Loucy (cell line): ENCODE measurements at regions not wholly inside any gene's neighbourhood (a gene's known extent, or its start where the extent isn't known, plus 50 kb on each side); places are given as distances from the start of the nearest gene placed in this dataset.

Experiments used
- H2AFZ ChIP-seq: fragments of 200-600 bp; sonication (generic); 2 replicates; pipeline ENCODE4 v1.6.0; 2016; ENCODE audit warnings: antibody characterized with exemption, mild to moderate bottlenecking, low read length, moderate library complexity
- H3F3A ChIP-seq: fragments of 200-600 bp; 2 replicates; pipeline ENCODE4 v1.6.0; 2016; ENCODE audit warnings: antibody characterized with exemption, low read depth, mild to moderate bottlenecking
- H3K27me3 ChIP-seq: fragments of 200-600 bp; sonication (generic); 2 replicates; pipeline ENCODE4 v1.6.1; 2014; ENCODE audit warnings: low read length, mild to moderate bottlenecking; ENCODE audit not compliant: insufficient read depth, poor library complexity, severe bottlenecking
- H3K36me3 ChIP-seq: fragments of 200-600 bp; sonication (generic); 2 replicates; pipeline ENCODE4 v1.6.1; 2016; ENCODE audit warnings: low read length; ENCODE audit not compliant: insufficient read depth
- H3K4me1 ChIP-seq: fragments of 200-600 bp; sonication (generic); 2 replicates; pipeline ENCODE4 v1.5.1; 2014; ENCODE audit warnings: low read length, mild to moderate bottlenecking; ENCODE audit not compliant: insufficient read depth, poor library complexity, severe bottlenecking
- H3K4me2 ChIP-seq: fragments of 200-600 bp; sonication (generic); 2 replicates; pipeline ENCODE4 v1.6.0; 2014; ENCODE audit warnings: antibody characterized with exemption, low read length, low read depth, mild to moderate bottlenecking; ENCODE audit not compliant: poor library complexity, severe bottlenecking
- H3K4me3 ChIP-seq: fragments of 200-600 bp; sonication (generic); 2 replicates; pipeline ENCODE4 v1.5.1; 2014; ENCODE audit warnings: low read length, mild to moderate bottlenecking, mixed read lengths; ENCODE audit not compliant: poor library complexity, severe bottlenecking
- H3K79me2 ChIP-seq: fragments of 200-600 bp; sonication (generic); 2 replicates; pipeline ENCODE4 v1.6.1; 2014; ENCODE audit warnings: low read length; ENCODE audit not compliant: insufficient read depth
- H3K9ac ChIP-seq: fragments of 200-600 bp; sonication (generic); 2 replicates; pipeline ENCODE4 v1.6.0; 2014; ENCODE audit warnings: mild to moderate bottlenecking, low read depth, low read length, moderate library complexity; ENCODE audit not compliant: poor library complexity, severe bottlenecking
- H3K9me2 ChIP-seq: fragments of 200-600 bp; sonication (generic); replicated peaks from 2 replicates; pipeline ENCODE4 v1.6.1; 2016; ENCODE audit warnings: low read depth, low read length, mixed read lengths
- H3K9me3 ChIP-seq: fragments of 200-600 bp; sonication (generic); 2 replicates; pipeline ENCODE4 v1.6.1; 2014; ENCODE audit warnings: mild to moderate bottlenecking, antibody characterized with exemption, low read length, low read depth; ENCODE audit not compliant: insufficient read depth
- H4K20me1 ChIP-seq: fragments of 200-600 bp; sonication (generic); 2 replicates; pipeline ENCODE4 v1.6.0; 2014; ENCODE audit warnings: antibody characterized with exemption, low read length, mild to moderate bottlenecking; ENCODE audit not compliant: insufficient read depth, poor library complexity, severe bottlenecking
- CTCF ChIP-seq: fragments of 200-600 bp; sonication (generic); conservative IDR thresholded peaks from 2 replicates; pipeline ENCODE4 v1.5.1; 2014; ENCODE audit warnings: mild to moderate bottlenecking, antibody characterized with exemption, low read length
- EZH2phosphoT487 ChIP-seq: fragments of 200-600 bp; IDR thresholded peaks from 2 replicates; pipeline ENCODE4 v1.6.1; 2018; ENCODE audit warnings: antibody characterized with exemption, mild to moderate bottlenecking, moderate library complexity, borderline replicate concordance

GRCh38 chr7:94261067-94261466 lies 133.6 kb upstream of the COL1A2 start:
- Histone ChIP-seq H3K9me3 (no peaks in the 10 kb centered on the region), H3F3A (no peaks in the 10 kb centered on the region), H2AFZ (no peak overlapping the region), H3K4me3 (no peak overlapping the region), H3K27me3 (no peaks in the 10 kb centered on the region), H3K36me3 (no peaks in the 10 kb centered on the region), H3K9ac (no peak overlapping the region), H3K9me2 (no peaks in the 10 kb centered on the region), H4K20me1 (no peaks in the 10 kb centered on the region), H3K79me2 (no peaks in the 10 kb centered on the region), H3K4me2 (no peak overlapping the region), H3K4me1 (no peaks in the 10 kb centered on the region)
- TF ChIP-seq CTCF, result no peak
- TF ChIP-seq EZH2phosphoT487, result no peak

GRCh38 chr7:94264756-94265155 lies 129.9 kb upstream of the COL1A2 start:
- Histone ChIP-seq H3F3A (no peaks in the 10 kb centered on the region), H3K4me3 (no peak overlapping the region)
- TF ChIP-seq EZH2phosphoT487, result no peak
- no peak for TF ChIP-seq CTCF

GRCh38 chr7:94265456-94265855 lies 129.2 kb upstream of the COL1A2 start:
- Histone ChIP-seq H3K36me3 (no peaks in the 10 kb centered on the region), H3K79me2 (no peaks in the 10 kb centered on the region), H3F3A (no peaks in the 10 kb centered on the region), H3K4me2 (no peak overlapping the region), H4K20me1 (no peaks in the 10 kb centered on the region), H3K4me1 (no peaks in the 10 kb centered on the region), H3K4me3 (no peak overlapping the region), H3K9ac (no peak overlapping the region), H3K9me3 (no peaks in the 10 kb centered on the region), H3K9me2 (no peaks in the 10 kb centered on the region), H3K27me3 (no peaks in the 10 kb centered on the region), H2AFZ (no peak overlapping the region)
- TF ChIP-seq CTCF, result no peak
- TF ChIP-seq EZH2phosphoT487, result no peak

More at GRCh38 chr7:94264756-94265155, 129.9 kb upstream of the COL1A2 start:
- no peak overlapping the region for H3K9ac ChIP-seq
- no peaks in the 10 kb centered on the region for H4K20me1 ChIP-seq
- no peaks in the 10 kb centered on the region for H3K4me1 ChIP-seq
- H3K27me3 ChIP-seq, result no peaks in the 10 kb centered on the region
- no peaks in the 10 kb centered on the region for H3K9me2 ChIP-seq
- no peaks in the 10 kb centered on the region for H3K9me3 ChIP-seq
- H2AFZ ChIP-seq, result no peak overlapping the region
- no peaks in the 10 kb centered on the region for H3K36me3 ChIP-seq
- no peaks in the 10 kb centered on the region for H3K79me2 ChIP-seq
- no peak overlapping the region for H3K4me2 ChIP-seq
